ENCODE measurements at regions not wholly inside any gene's neighbourhood (a gene's known extent, or its start where the extent isn't known, plus 50 kb on each side); places are given as distances from the start of the nearest gene placed in this dataset.

GRCh38 chr7:109930049-109930448 is 1160.9 kb upstream of the LRRN3 start:
- DNase-seq (no peak), ATAC-seq (no peak)

GRCh38 chr7:109939207-109939606 is 1151.7 kb upstream of the LRRN3 start:
- no peak for ATAC-seq
- no peak for DNase-seq

GRCh38 chr7:109945820-109946518 is 1145.0 kb upstream of the LRRN3 start:
- ATAC-seq (no peak), DNase-seq (no peak)

- DNase-seq: no peak
- ATAC-seq: no peak
These were observed 1140.7 kb upstream of the LRRN3 start for GRCh38 chr7:109950256-109950655.

- no peak for ATAC-seq
These were observed 1139.9 kb upstream of the LRRN3 start for GRCh38 chr7:109950821-109951564.

GRCh38 chr7:109951565-109951928 is 1139.4 kb upstream of the LRRN3 start:
- ATAC-seq (no peak), DNase-seq (no peak)

More at GRCh38 chr7:109950821-109951564, 1139.9 kb upstream of the LRRN3 start:
- no peak for DNase-seq

GRCh38 chr7:109955986-109956385 is 1134.9 kb upstream of the LRRN3 start:
- no peak for ATAC-seq
- DNase-seq: no peak

GRCh38 chr7:109956916-109957315 is 1134.0 kb upstream of the LRRN3 start:
- ATAC-seq: no peak
- DNase-seq: no peak

- ATAC-seq (no peak), DNase-seq (no peak)
These were observed 1127.2 kb upstream of the LRRN3 start for GRCh38 chr7:109963741-109964140.

- ATAC-seq (no peak), DNase-seq (no peak)
These were observed 1126.1 kb upstream of the LRRN3 start for GRCh38 chr7:109964780-109965179.

GRCh38 chr7:109967406-109967805 is 1123.5 kb upstream of the LRRN3 start:
- DNase-seq (no peak), ATAC-seq (no peak)

GRCh38 chr7:109983618-109984017 is 1107.3 kb upstream of the LRRN3 start:
- ATAC-seq (no peak), DNase-seq (no peak)

- DNase-seq (no peak), ATAC-seq (no peak)
These were observed 1106.2 kb upstream of the LRRN3 start for GRCh38 chr7:109984729-109985128.

GRCh38 chr7:109986701-109987100 is 1104.2 kb upstream of the LRRN3 start:
- no peak for ATAC-seq

GRCh38 chr7:109996411-109996810 is 1094.5 kb upstream of the LRRN3 start:
- no peak for DNase-seq
- no peak for ATAC-seq

More at GRCh38 chr7:109986701-109987100, 1104.2 kb upstream of the LRRN3 start:
- DNase-seq: no peak

GRCh38 chr7:109996927-109997326 is 1094.0 kb upstream of the LRRN3 start:
- no peak for DNase-seq
- ATAC-seq: no peak

GRCh38 chr7:109997837-109998236 is 1093.1 kb upstream of the LRRN3 start:
- no peak for ATAC-seq
- no peak for DNase-seq

- no peak for DNase-seq
- ATAC-seq: no peak
These were observed 1089.5 kb upstream of the LRRN3 start for GRCh38 chr7:110001254-110001938.

- no peak for DNase-seq
- ATAC-seq: no peak
These were observed 1087.1 kb upstream of the LRRN3 start for GRCh38 chr7:110003827-110004226.

GRCh38 chr7:110007320-110008063 is 1083.4 kb upstream of the LRRN3 start:
- ATAC-seq (no peak), DNase-seq (no peak)

- ATAC-seq (no peak), DNase-seq (no peak)
These were observed 1080.6 kb upstream of the LRRN3 start for GRCh38 chr7:110010359-110010758.

GRCh38 chr7:110017405-110017804 is 1073.5 kb upstream of the LRRN3 start:
- DNase-seq: no peak
- no peak for ATAC-seq

GRCh38 chr7:110027385-110027784 is 1063.5 kb upstream of the LRRN3 start:
- no peak for ATAC-seq

More at GRCh38 chr7:110027385-110027784, 1063.5 kb upstream of the LRRN3 start:
- DNase-seq: no peak

Data from stimulated activated naive CD8-positive, alpha-beta T cell treated with anti-CD3 and anti-CD28 coated beads, Interleukin-15, Interleukin-2, amounts not matched to agents 100 U/mL and 50 U/mL, for 24 hours (primary cell).